Uterus (tissue), 2 donors: ENCODE measurements at regions not wholly inside any gene's neighbourhood (a gene's known extent, or its start where the extent isn't known, plus 50 kb on each side); places are given as distances from the start of the nearest gene placed in this dataset.
"Not testable (repeated sequence)": the region's sequence is repeated elsewhere in the genome, so short reads cannot be mapped to it uniquely, and the experiment has no call there.

Experiments
- CTCF ChIP-seq, 4 experiments: fragments of 200-600 bp in 2 of 4; fragments of 450-650 bp in 2 of 4; sonication (generic) in 2 of 4; IDR thresholded peaks; one replicate each; pipeline ENCODE4 v1.5.1; 2016 to 2019; ENCODE audit warnings: antibody characterized with exemption in 4 of 4, mild to moderate bottlenecking in 2 of 4, moderate library complexity in 1 of 4
- POLR2A ChIP-seq, 2 donors: fragments of 450-650 bp; IDR thresholded peaks; one replicate each; pipeline ENCODE4 v1.6.1; 2016; ENCODE audit warnings: antibody characterized with exemption in 2 of 2, mild to moderate bottlenecking in 1 of 2, moderate library complexity in 1 of 2

DNA sequence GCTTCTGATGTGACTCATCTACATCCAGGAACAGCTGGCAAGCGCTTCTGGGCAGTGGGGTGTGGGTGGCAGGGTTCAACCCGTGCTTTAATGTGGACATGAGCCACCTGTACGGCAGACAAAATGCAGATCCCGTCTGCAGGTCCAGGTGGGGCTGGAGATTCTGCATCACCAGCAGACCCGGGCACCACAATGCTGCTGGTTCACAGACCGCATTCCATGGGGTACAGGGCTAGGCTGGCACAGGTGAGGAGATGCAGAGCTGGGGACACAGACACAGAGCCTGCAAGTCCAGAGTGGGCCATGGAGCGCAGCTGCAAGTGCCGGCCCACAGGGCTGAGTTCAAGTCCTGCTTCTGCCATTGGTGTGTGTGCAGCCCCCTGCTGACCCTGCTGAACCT is 203.7 kb downstream of the BANP start:
- not testable (repeated sequence) for TF ChIP-seq CTCF, POLR2A (IDR thresholded peaks at IDR 0.05)
